PC-3 (cell line): ENCODE measurements at regions not wholly inside any gene's neighbourhood (a gene's known extent, or its start where the extent isn't known, plus 50 kb on each side); places are given as distances from the start of the nearest gene placed in this dataset.

ENCODE experiments used
- EZH2 ChIP-seq: fragments of 300-600 bp; sonication (generic); IDR thresholded peaks from one replicate; pipeline ENCODE4 v1.6.1; 2017; ENCODE audit warnings: antibody characterized with exemption, mild to moderate bottlenecking, low read length; ENCODE audit not compliant: unreplicated experiment
- EZH2phosphoT487 ChIP-seq: fragments of 300-600 bp; sonication (generic); IDR thresholded peaks from 2 replicates; pipeline ENCODE4 v1.6.1; 2018; ENCODE audit warnings: mild to moderate bottlenecking, antibody characterized with exemption, low read length, borderline replicate concordance
- TF ChIP-seq, protein P1 (sequence below): fragments of 300-600 bp; sonication (generic); conservative IDR thresholded peaks from 2 replicates; pipeline ENCODE4 v1.5.1; 2017; ENCODE audit warnings: antibody characterized with exemption, low read depth, mild to moderate bottlenecking, low read length

DNA sequence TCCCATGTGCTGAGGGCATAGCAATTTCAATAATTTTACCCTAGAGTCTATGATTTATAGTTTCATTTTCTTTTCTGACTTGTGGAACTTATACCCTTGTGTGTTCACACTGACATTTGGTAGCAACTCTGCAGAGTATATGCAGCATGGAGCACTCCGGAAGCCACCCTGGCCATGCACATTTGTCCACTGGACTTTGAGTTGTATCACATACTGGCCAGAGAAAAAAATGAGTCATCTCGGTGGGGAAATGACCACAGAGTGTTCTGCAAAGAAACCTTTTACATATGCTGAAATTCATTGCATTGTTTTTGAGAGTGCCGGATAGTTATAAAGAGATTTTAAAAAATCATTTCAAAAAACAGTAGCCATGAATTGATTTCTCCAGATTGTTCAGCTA lies 164.8 kb upstream of the COBL start:
- TF ChIP-seq, protein P1, sequence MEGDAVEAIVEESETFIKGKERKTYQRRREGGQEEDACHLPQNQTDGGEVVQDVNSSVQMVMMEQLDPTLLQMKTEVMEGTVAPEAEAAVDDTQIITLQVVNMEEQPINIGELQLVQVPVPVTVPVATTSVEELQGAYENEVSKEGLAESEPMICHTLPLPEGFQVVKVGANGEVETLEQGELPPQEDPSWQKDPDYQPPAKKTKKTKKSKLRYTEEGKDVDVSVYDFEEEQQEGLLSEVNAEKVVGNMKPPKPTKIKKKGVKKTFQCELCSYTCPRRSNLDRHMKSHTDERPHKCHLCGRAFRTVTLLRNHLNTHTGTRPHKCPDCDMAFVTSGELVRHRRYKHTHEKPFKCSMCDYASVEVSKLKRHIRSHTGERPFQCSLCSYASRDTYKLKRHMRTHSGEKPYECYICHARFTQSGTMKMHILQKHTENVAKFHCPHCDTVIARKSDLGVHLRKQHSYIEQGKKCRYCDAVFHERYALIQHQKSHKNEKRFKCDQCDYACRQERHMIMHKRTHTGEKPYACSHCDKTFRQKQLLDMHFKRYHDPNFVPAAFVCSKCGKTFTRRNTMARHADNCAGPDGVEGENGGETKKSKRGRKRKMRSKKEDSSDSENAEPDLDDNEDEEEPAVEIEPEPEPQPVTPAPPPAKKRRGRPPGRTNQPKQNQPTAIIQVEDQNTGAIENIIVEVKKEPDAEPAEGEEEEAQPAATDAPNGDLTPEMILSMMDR: no peak
- no peak for TF ChIP-seq EZH2
- no peak for TF ChIP-seq EZH2phosphoT487
